K562 (cell line): ENCODE measurements at regions not wholly inside any gene's neighbourhood (a gene's known extent, or its start where the extent isn't known, plus 50 kb on each side); places are given as distances from the start of the nearest gene placed in this dataset.

ENCODE experiments used
- ATAC-seq: fragments of 200-7000 bp; cut with Tn5 transposase; 3 replicates; pipeline ENCODE4 v1.9.1; 2020; ENCODE audit warnings: moderate library complexity
- BruUV-seq: library from RNA; stranded (reverse); fragments of 400-500 nt; replicated peaks from 2 replicates; lab custom pipeline; 2021; lab: Mats Ljungman, UMichigan
- CTCF ChIA-PET: fragments of 300-600 bp; formaldehyde crosslinking; extraction: SDS; loops from one replicate; lab custom pipeline; 2021; ENCODE audit warnings: low intra/inter-chr PET ratio; lab: Yijun Ruan, JAX
- POLR2A ChIA-PET: fragments of 300-600, 350-650 bp; sonication (Branson Sonifier 250); formaldehyde crosslinking; extraction: SDS; loops from one replicate; lab custom pipeline; 2021; ENCODE audit warnings: antibody characterized with exemption, inconsistent platforms; lab: Yijun Ruan, JAX
- DNase-seq, 4 experiments: peaks; one replicate each; pipeline versions ENCODE4 v3.0.0 to v3.0.0-alpha.2; 2011 to 2018; ENCODE audit warnings: low spot score in 3 of 4, mixed read lengths in 3 of 4; ENCODE audit errors: extremely low read depth in 1 of 4
- FAIRE-seq: peaks from 2 replicates; lab custom pipeline; 2011; peaks lifted over from hg19 to GRCh38; lab: Jason Lieb, UNC
- H2AFZ ChIP-seq: 2 replicates; pipeline ENCODE4 v1.6.0; 2011; ENCODE audit warnings: low read depth, low read length, control low read depth, inconsistent platforms
- H3K27ac ChIP-seq: fragments of 200-600 bp; 3 replicates; pipeline ENCODE4 v1.8.0; 2011; ENCODE audit warnings: low read depth, mild to moderate bottlenecking, control low read depth, inconsistent platforms, low read length, moderate library complexity, mixed read lengths; ENCODE audit errors: extremely low read depth
- H3K27me3 ChIP-seq, 2 experiments: fragments of 300-600 bp in 1 of 2; 2 replicates in 1 of 2; 3 replicates in 1 of 2; pipeline versions ENCODE4 v1.6.0 to v1.8.0; 2011; ENCODE audit warnings: inconsistent platforms in 2 of 2, low read length in 2 of 2, mild to moderate bottlenecking in 1 of 2, mixed read lengths in 1 of 2, moderate library complexity in 1 of 2; ENCODE audit not compliant: control insufficient read depth in 2 of 2, insufficient read depth in 2 of 2
- H3K36me3 ChIP-seq: fragments of 300-600 bp; 3 replicates; pipeline ENCODE4 v1.8.0; 2011; ENCODE audit warnings: mild to moderate bottlenecking, low read length, inconsistent platforms; ENCODE audit not compliant: control insufficient read depth, insufficient read depth
- H3K4me1 ChIP-seq, 2 experiments: fragments of 200-600 bp in 1 of 2; replicated peaks in 1 of 2; 2 replicates in 1 of 2; 3 replicates in 1 of 2; pipeline versions ENCODE4 v1.5.1 to v1.8.0; 2011; ENCODE audit warnings: inconsistent platforms in 2 of 2, low read length in 2 of 2, mild to moderate bottlenecking in 1 of 2, mixed read lengths in 1 of 2, moderate library complexity in 1 of 2; ENCODE audit not compliant: control insufficient read depth in 2 of 2, insufficient read depth in 2 of 2
- H3K4me2 ChIP-seq: 2 replicates; pipeline ENCODE4 v1.6.1; 2011; ENCODE audit warnings: low read length, control low read depth, inconsistent platforms, mixed read lengths; ENCODE audit not compliant: insufficient read depth
- H3K4me3 ChIP-seq: fragments of 200-600 bp; sonication (generic), shearing (Covaris generic); 2 replicates; pipeline ENCODE4 v1.5.1; 2016; ENCODE audit warnings: control low read depth, inconsistent platforms
- H3K79me2 ChIP-seq: fragments of 200-600 bp; 3 replicates; pipeline ENCODE4 v1.8.0; 2011; ENCODE audit warnings: low read length, inconsistent platforms; ENCODE audit not compliant: control insufficient read depth, insufficient read depth
- H3K9ac ChIP-seq, 2 experiments: 2 replicates each; pipeline versions ENCODE4 v1.6.0 to v1.6.1; 2011; ENCODE audit warnings: low read depth in 2 of 2, low read length in 2 of 2, control low read depth in 1 of 2, inconsistent platforms in 1 of 2, mild to moderate bottlenecking in 1 of 2, mixed read lengths in 1 of 2; ENCODE audit not compliant: insufficient read depth in 1 of 2
- H3K9me1 ChIP-seq: one replicate; pipeline ENCODE4 v1.6.0; 2011; ENCODE audit warnings: inconsistent platforms, mild to moderate bottlenecking, low read length, moderate library complexity; ENCODE audit not compliant: control insufficient read depth, insufficient read depth
- H3K9me3 ChIP-seq: replicated peaks from 2 replicates; pipeline ENCODE4 v1.5.1; 2011; ENCODE audit warnings: low read depth, low read length, inconsistent platforms; ENCODE audit not compliant: control insufficient read depth, insufficient read depth
- H4K20me1 ChIP-seq: replicated peaks from 2 replicates; pipeline ENCODE4 v1.6.1; 2011; ENCODE audit warnings: low read length, inconsistent platforms, mixed read lengths; ENCODE audit not compliant: control insufficient read depth, insufficient read depth
- CBFB ChIP-seq: sonication (generic); formaldehyde crosslinking; IDR thresholded peaks from 2 replicates; pipeline ENCODE4 v1.4.0; 2020; ENCODE audit warnings: mild to moderate bottlenecking, missing genetic modification reagents
- CC2D1A ChIP-seq: fragments of 450-650 bp; IDR thresholded peaks from 2 replicates; pipeline ENCODE4 v1.6.1; 2017; ENCODE audit warnings: mild to moderate bottlenecking
- POLR2AphosphoS2 ChIP-seq: IDR thresholded peaks from 2 replicates; pipeline ENCODE4 v1.6.1; 2012; ENCODE audit warnings: low read length, improper control_type of control experiment
- ZBTB33 ChIP-seq: sonication (generic); formaldehyde crosslinking; IDR thresholded peaks from 2 replicates; pipeline ENCODE4 v1.8.1; 2023; ENCODE audit warnings: mild to moderate bottlenecking, missing genetic modification reagents
- ZNF212 ChIP-seq: fragments of 450-650 bp; formaldehyde crosslinking; IDR thresholded peaks from 2 replicates; pipeline ENCODE4 v1.4.0; 2020; ENCODE audit warnings: mild to moderate bottlenecking
- WGBS: fragments of 100-300 bp; shearing (Covaris generic); methylation state at CpG from one replicate; pipeline ENCODE4 v1.1.6; 2016; ENCODE audit warnings: low coverage, mixed read lengths; ENCODE audit not compliant: insufficient coverage; ENCODE audit errors: missing lambda C conversion rate; 5-methylcytosine and 5-hydroxymethylcytosine counted together
- in situ Hi-C: fragments of 300-500 bp; cut with MboI; formaldehyde crosslinking; loops from 4 replicates; pipeline ENCODE4 v1.15.0; 2018; ENCODE audit warnings: inconsistent platforms, mixed read lengths
- intact Hi-C: fragments of 100-400 bp; cut with micrococcal nuclease; formaldehyde crosslinking; loops from 2 replicates; pipeline ENCODE4 v1.14.2; 2022

GRCh38 chr5:2158767-2159166 is 276.0 kb upstream of the IRX4 start:
- H2AFZ ChIP-seq = no peak overlapping the region
- no peak overlapping the region for H3K27ac ChIP-seq
- no peak overlapping the region for H3K4me2 ChIP-seq
- ATAC-seq (no peak), FAIRE-seq (no peak), DNase-seq (no peak)
- peaks cover 16 to 48% of the 10 kb centered on the region in 2 experiments; a peak in 4 of 5 replicates for H3K27me3 ChIP-seq
- POLR2A ChIA-PET = interaction anchor here (1.6 kb wide), 1 partner anchor 11 kb away, joined by 3 read pairs; no protein-coding TSS in a partner anchor
- WGBS = 0% methylated on average over 9 of the region's 9 CpGs
- no peaks in the 10 kb centered on the region for H4K20me1 ChIP-seq
- H3K79me2 ChIP-seq = no peaks in the 10 kb centered on the region
- no TSS peak for BruUV-seq
- H3K9ac ChIP-seq = no peak overlapping the region
- no peaks in the 10 kb centered on the region for H3K36me3 ChIP-seq
- H3K9me1 ChIP-seq = no peaks in the 10 kb centered on the region
- H3K9me3 ChIP-seq = no peaks in the 10 kb centered on the region
- CTCF ChIA-PET = no interaction called here
- TF ChIP-seq CC2D1A = no peak
- no peak for TF ChIP-seq ZBTB33 (CRISPR knock-in tag)
- TF ChIP-seq CBFB = no peak
- TF ChIP-seq POLR2AphosphoS2 = no peak
- no peak for TF ChIP-seq ZNF212 (CRISPR knock-in tag)
- TF ChIP-seq, all 486 proteins: peak for 0
- Histone ChIP-seq H3K4me1 (no peaks in the 10 kb centered on the region), H3K4me3 (no peak overlapping the region)
- in situ Hi-C loops (no loop called here), intact Hi-C loops (no loop called here)
